GM21529 (cell line): ENCODE measurements at regions not wholly inside any gene's neighbourhood (a gene's known extent, or its start where the extent isn't known, plus 50 kb on each side); places are given as distances from the start of the nearest gene placed in this dataset.

Experiments used
- ATAC-seq: cut with Tn5 transposase; IDR thresholded peaks from one replicate; pipeline ENCODE4 v1.9.1; 2021; ENCODE audit not compliant: unreplicated experiment

GRCh38 chr3:30113906-30114305, 492.5 kb upstream of the TGFBR2 start:
- ATAC-seq: no peak

- no peak for ATAC-seq
Measured at GRCh38 chr3:30114918-30115317, 491.5 kb upstream of the TGFBR2 start.

- ATAC-seq: no peak
Measured at GRCh38 chr3:30122359-30122758, 484.0 kb upstream of the TGFBR2 start.

GRCh38 chr3:30123224-30123623, 483.2 kb upstream of the TGFBR2 start:
- no peak for ATAC-seq

- ATAC-seq: no peak
Measured at GRCh38 chr3:30123755-30124154, 482.6 kb upstream of the TGFBR2 start.

GRCh38 chr3:30124435-30125370, 481.7 kb upstream of the TGFBR2 start:
- no peak for ATAC-seq

GRCh38 chr3:30129765-30130164, 476.6 kb upstream of the TGFBR2 start:
- ATAC-seq: no peak

- ATAC-seq: no peak
Measured at GRCh38 chr3:30130391-30130790, 476.0 kb upstream of the TGFBR2 start.

- no peak for ATAC-seq
Measured at GRCh38 chr3:30131191-30131590, 475.2 kb upstream of the TGFBR2 start.

GRCh38 chr3:30135190-30135589, 471.2 kb upstream of the TGFBR2 start:
- ATAC-seq: no peak

- no peak for ATAC-seq
Measured at GRCh38 chr3:30139283-30139682, 467.1 kb upstream of the TGFBR2 start.

GRCh38 chr3:30140356-30141075, 465.9 kb upstream of the TGFBR2 start:
- no peak for ATAC-seq

- no peak for ATAC-seq
Measured at GRCh38 chr3:30141178-30141581, 465.2 kb upstream of the TGFBR2 start.

GRCh38 chr3:30141927-30142326, 464.5 kb upstream of the TGFBR2 start:
- ATAC-seq: no peak

GRCh38 chr3:30142946-30143345, 463.5 kb upstream of the TGFBR2 start:
- no peak for ATAC-seq

GRCh38 chr3:30145281-30145680, 461.1 kb upstream of the TGFBR2 start:
- ATAC-seq: no peak

GRCh38 chr3:30146978-30147377, 459.4 kb upstream of the TGFBR2 start:
- ATAC-seq: no peak

GRCh38 chr3:30154853-30155252, 451.5 kb upstream of the TGFBR2 start:
- ATAC-seq: no peak

- no peak for ATAC-seq
Measured at GRCh38 chr3:30155755-30156154, 450.6 kb upstream of the TGFBR2 start.

- no peak for ATAC-seq
Measured at GRCh38 chr3:30156586-30157498, 449.6 kb upstream of the TGFBR2 start.

GRCh38 chr3:30161375-30161774, 445.0 kb upstream of the TGFBR2 start:
- no peak for ATAC-seq
